A204.1 (cell line): ENCODE measurements at regions not wholly inside any gene's neighbourhood (a gene's known extent, or its start where the extent isn't known, plus 50 kb on each side); places are given as distances from the start of the nearest gene placed in this dataset.
"Not testable (repeated sequence)": the region's sequence is repeated elsewhere in the genome, so short reads cannot be mapped to it uniquely, and the experiment has no call there.

ENCODE experiments used
- FAIRE-seq: peaks from 2 replicates; lab custom pipeline; 2012; peaks lifted over from hg19 to GRCh38; lab: Jason Lieb, UNC

DNA sequence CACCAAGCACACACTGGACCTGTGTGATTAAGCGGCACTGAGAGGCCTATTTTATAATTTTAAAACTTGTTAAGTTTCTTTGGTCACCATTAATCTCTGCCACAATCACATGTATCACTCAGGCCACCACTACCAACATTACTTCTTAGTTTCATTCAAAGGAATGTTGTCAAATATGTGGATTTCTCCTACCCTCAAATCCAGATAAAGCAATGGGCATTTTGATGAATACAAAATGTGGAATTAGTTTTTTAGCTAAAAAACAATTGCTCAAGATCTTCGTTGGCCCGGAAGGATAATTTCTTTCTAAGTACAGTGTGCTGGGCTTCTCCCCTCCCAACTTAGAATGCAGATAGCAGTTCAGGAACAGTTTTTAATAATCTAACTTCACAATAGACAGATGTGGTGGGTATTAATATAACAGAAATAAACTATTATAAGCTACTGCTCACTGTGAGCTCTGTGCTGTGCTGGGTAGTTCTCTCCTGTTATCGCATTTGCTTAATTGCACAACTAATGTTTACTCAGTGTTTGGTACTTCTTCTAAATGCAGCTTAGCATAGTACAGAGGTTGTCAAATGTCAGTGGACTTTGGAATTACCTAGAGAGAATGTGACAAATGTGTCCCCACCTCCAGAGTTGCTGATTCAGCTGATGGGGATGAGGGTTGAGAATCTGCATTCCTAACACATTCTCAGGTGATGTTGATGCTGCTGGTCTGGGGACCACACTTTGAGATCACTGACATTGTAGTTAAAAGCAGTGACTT, 266.7 kb upstream of the AMIGO2 start:
- FAIRE-seq, result no peak

DNA sequence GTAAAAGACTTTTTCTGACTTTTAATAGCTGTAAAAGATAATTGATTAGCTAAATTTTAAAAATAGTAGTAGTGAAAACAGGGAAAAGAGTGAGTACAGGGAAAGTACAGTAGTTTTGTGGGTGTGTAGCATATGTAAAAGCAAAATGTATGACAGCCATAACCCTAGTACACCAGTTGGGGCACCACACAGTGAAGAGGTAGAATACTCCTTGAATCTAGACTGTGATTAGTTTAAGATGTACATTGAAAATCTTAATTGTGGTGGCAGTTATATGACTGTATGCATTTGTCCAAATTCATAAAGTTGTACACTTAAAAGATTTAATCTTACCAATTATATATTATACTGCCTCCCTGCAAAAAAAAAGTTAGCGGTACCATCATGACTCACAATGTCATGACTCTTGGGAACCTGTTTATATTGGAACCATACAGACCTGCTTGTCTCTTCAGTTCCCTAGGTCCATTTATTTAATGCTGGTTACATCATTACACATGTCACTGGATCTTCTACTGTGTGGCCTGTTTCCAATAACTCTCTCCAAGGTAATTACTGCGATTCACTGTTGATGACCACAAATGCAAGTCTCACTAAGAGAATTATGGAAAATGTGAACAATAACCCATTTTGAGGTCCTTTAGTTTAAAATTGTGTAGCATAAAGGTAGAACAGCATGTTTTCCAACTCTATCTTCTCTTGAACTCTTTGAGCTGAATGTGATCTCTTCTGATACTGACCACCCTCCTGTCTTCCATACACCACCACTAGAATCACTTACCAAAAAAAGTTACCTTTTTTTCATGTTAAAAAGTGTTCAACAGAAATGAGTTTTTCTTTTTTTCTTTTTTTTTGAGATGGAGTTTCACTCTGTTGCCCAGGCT, 264.2 kb upstream of the AMIGO2 start:
- no peak for FAIRE-seq

DNA sequence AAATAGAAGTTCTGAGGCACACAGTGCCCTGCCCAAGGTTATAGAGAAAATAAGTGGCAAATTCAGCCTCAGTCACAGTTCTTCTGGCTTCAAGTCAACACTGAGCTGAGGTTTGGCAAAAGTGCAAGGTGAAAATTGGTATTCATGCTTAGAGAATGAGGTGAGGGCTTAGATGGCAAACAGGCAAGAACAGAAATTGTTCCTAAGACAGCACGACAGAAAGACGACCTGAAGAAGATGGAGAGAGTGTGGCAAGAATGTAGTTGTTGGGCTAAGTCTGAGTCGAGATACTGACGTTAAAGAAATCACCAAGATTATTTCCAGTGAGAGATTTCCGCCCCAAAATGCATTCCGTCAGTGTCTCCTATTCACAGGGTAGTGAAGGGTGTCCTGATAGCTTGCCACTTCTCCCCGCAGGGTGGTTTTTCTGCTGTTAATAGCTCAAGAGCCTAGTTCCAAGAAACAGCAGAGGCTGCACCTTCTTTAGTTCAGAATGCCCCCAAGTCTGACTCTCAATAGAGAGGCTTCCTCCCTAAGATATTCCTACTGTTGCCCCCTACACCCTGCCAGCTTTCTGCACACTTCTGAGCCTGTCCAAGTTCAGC, 260.8 kb upstream of the AMIGO2 start:
- FAIRE-seq, result no peak

DNA sequence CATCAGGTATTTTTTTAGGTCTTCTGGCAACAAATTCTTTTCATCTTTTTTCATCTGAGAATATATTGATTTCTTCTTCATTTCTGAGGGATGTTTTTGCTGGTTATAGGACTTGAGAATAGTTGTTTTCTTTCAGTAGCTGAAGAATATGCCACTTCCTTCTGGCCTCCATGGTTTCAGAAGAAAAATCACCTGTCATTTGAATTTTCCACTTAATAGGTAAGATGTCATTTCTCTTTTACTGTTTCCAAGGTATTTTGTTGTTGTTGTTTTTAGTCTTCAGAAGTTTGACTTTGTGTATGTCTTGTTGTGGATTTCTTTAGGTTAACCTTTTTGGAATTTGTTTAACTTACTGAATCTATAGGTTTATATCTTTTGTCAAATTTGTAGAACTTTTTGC, 257.8 kb upstream of the AMIGO2 start:
- FAIRE-seq, result no peak

DNA sequence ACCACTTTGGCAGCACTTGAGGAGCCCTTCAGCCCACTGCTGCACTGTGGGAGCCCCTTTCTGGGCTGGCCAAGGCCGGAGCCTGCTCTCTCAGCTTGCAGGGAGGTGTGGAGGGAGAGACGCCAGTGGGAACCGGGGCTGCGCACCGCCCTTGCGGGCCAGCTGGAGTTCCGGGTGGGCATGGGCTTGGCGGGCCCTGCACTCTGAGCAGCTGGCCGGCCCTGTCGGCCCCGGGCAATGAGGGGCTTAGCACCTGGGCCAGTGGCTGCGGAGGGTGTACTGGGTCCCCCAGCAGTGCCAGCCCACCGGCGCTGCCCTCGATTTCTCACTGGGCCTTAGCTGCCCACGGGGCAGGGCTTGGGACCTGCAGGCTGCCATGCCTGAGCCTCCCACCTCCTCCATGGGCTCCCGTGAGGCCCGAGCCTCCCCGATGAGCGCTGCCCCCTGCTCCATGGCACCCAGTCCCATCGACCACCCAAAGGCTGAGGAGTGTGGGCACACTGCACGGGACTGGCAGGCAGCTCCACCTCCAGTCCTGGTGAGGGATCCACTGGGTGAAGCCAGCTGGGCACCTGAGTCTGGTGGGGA, 253.6 kb upstream of the AMIGO2 start:
- not testable (repeated sequence) for FAIRE-seq

DNA sequence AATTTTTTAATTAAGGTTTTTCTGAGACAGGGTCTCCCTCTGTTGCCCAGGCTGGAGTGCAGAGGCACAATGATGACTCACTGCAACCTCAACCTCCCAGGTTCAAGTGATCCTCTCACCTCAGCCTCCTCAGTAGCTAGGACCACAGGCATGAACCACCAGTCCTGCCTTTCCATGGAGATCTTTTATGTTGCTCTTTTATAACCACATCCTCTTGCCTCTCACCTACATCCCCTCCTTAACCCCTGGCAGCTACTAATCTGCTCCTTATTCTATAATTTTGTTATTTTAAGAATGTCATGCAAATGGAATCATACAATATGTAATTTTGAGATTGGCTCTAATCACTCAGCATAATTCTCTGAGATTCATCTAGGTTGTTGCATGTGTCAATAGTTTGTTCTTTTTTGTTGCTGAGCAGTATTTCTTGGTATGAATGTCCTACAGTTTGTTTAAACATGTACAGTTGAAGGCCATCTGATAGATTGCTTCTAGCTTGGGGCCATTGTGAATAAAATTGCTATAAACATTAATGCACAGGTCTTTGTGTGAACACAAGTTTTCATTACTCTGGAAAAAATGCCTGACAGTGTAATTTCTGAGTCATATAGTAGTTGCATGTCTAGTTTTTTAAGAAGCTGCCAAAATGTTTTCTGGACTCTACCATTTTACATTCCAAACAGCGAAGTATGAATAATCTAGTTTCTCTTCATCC, 249.2 kb upstream of the AMIGO2 start:
- no peak for FAIRE-seq

DNA sequence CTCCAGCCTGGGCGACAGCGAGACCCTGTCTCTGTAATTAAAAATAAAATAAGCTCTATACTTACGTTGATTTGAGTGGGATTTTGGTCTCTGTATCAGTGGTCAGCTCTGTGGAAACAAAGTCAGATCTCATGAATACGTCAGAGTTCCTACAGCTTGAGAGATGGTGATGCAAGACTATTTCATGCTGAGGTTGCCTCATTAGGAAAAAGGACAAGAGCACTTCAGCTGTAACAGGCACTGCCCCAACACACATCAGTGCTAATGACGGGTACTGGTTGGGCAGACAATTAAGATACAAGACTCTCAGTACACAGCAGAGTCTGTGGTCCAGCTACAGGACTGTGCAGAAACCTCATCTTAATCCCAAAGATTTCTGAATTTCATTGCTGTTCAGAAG, 246.4 kb upstream of the AMIGO2 start:
- FAIRE-seq, result no peak

DNA sequence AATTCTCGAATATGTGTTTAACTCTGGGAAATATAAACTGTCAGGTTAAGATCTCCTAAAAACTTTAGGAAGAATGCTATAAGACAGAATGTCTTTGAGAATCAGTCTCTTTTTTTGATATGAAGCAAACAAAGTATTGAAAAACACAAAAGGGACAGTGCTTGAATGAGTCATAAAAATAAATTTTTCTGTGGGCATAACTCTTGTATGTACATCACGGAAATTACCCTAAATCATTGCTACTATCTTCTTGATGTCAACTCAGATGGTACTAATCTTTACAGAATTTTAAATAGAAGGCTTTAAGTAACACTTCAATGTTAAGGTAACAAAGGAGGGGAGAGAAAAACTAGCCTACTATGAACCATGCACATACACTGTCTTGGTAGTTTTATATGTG, 244.0 kb upstream of the AMIGO2 start:
- FAIRE-seq, result no peak

DNA sequence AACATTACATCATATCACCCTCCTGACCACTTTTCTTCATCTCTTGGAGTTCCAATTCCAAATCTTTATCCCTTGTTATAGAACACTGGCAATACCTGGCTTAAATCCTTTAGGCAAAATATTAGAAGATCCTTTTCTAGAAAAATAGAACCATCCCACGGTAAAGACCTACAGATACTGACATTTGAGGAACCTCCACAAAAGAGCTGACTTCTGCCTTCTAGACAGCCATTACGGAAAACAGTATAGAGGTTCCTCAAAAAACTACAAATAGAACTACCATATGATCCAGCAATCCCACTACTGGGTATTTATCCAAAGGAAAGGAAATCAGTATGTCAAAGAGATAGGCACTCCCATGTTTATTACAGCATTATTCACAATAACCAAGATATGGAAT, 241.7 kb upstream of the AMIGO2 start:
- FAIRE-seq, result no peak

DNA sequence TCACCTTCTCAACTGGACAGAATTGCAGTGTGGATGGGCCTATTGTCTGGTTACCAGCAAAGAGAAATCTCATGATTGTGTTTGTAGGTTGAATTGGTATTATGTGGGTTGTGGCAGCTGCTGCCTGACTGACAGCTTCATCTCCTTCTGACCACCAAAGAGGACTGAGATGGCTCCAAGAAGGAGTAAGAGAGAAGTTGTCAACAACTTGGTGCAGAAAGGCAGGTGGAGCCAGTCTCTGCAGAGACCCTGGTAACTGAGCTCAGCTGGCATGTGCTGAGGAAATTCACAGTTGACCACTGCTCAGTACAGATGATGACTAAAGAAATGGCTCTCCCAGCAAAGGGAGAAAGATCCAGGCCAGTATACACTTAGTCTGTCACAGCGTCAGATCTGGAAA, 240.0 kb upstream of the AMIGO2 start:
- no peak for FAIRE-seq

DNA sequence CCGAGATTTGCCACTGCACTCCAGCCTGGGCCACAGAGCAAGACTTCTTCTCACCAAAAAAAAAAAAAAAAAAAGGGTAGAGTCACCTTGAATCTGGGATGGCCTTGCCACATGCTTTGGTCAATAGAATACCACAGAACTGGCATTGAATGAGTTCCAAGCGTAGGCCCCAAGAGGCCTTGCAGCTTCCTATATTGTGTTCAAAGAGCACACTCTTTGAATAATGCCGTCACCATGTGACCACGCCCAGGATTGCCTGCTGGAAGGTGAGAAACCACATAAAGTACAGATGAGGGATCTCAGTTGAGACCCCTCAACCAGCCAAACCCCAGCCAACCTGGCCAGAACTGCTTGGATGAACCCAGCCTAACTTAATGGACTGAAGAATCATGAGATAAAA, 239.2 kb upstream of the AMIGO2 start:
- no peak for FAIRE-seq

DNA sequence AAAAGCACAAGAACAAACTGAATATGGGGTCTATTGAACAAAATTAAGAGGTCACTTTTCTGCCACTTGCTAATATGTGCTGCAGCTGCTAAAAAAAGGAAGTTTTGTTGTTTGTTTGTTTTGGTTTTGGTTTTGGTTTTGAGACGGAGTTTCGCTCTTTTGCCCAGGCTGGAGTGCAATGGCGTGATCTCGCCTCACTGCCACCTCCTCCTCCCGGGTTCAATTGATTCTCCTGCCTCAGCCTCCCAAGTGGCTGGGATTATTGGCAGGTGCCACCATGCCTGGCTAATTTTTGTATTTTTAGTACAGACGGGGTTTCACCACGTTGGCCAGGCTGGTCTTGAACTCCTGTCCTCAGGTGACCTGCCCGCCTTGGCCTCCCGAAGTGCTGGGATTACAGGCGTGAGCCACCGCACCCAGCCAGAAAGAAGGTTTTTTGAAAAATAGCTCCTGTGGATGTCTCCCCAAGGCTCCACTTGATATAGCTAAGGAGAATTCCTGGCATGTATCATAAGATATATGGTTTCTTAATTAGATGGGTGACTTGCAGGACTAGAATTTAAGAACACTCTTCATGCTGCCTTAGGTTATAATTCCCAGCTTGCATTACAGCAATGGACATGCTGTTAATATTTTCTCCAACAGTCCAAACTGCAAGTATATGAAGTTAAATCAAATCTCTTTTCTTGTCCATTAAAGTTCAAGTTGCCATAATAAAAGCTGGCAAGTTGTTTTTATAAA, 237.6 kb upstream of the AMIGO2 start:
- no peak for FAIRE-seq

DNA sequence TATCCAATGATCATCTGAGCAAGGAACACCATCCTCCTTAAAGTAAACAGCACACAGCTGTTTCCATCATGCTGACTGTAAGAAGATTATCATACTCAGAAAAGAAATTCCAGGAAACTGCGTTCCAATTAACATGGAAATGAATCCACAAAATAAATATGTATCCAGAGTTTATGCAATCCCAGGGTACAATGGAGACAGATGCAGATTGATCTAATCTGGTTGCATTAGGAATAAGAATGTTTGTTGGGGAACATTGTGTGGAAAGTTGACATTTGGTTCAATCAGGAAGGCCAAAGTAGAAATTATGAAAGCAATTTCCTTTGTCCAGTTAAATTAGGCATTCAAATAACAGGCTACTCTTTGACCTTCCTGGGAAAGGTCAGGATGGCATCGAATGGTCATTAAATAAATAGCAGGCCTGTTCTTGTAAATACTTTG, 236.9 kb upstream of the AMIGO2 start:
- no peak for FAIRE-seq

DNA sequence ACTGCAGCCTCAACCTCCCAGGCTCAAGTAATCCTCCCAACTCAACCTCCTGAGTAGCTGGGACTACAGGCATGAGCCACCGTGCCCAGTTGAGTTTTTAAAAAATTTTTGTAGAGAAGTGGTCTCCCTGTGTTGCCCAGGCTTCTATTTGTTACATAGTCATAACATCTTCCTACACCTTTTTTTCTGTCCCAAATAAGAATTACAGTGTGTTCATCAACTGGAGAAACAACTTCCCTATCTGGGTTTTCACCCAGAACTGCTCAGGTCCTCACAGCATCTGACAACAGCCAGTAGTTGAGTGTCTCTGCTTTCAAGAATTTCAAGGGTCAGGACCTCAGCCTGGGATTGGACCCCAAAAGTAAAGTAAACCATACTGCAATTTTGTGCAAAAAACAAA, 235.2 kb upstream of the AMIGO2 start:
- FAIRE-seq, result no peak

DNA sequence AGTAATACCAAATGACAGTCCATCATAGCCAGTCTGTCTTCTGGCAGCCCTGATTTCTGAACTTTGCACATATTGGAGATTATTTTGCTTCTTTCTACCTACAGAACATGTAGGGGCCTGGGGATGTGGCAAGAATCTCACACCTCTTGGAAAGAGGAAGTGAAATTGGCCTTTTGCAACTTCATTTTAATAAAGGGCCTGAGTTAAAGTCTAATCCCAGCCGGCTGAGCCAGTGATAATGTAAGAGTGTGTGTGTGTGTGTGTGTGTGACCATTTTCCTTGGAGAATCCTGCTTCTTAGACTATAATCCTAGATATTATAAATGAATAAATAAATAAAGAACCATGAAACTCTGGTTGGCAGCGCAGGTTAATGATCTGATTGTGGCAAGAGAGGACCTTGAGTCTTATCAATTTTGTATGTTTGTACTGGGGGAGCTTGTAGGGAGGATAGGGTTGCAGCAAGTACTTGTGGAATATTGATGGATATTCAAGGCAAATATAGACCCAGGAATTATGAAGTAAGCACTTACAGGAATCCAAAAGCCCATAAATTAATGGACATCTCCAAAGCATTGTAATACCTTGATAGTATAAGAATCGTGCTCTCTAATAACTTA, 233.2 kb upstream of the AMIGO2 start:
- no peak for FAIRE-seq

DNA sequence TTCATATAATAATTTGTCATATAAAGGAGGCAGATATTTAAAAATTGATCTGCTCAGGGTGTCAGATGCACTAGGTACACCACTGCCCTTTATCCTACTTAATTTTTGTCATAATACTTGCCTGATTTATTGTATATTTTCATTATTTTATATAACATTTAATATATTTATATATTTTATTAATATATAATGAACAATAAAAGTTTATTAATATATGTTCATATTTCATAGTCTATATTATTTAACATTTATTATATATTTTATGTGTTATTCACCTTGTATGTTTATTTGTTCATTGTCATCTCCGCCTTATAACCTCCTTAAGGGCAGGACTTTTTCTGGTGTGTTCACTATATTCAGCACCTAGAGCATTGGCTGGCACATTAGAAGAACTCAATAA, 232.4 kb upstream of the AMIGO2 start:
- peak; percentile 68 for FAIRE-seq

DNA sequence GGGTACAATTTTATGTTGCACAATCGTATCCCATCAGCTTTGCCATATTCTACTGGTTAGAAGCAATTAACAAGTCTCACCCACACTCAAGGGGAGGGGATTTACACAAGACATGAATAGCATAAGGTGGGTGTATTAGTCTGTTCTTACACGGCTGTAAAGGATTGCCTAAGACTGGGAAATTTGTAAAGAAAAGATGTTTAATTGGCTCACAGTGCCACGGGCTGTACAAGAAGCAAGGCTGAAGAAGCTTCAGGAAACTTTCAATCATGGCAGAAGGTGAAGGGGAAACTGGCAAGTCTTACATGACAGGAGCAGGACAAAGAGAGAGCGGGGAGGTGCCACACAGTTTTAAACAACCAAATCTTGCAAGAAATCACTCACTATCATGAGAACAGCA, 231.8 kb upstream of the AMIGO2 start:
- no peak for FAIRE-seq

DNA sequence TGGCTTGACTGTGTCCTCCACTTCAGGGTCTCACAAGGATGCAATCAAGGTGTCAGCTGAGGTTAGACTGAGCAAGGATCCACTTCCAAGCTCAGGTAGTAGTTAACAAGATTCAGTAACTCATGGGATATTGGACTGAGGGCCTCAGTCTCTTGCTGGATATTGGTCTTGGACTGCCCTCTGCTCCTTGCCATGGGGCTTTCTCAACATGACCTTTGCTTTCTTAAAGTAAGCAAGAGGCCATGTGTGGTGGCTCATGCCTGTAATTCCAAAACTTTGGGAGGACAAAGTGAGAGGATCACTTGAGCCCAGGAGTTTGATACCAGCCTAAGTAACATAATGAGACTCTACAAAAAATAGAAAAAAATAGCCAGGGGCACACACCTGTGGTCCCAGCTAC, 231.3 kb upstream of the AMIGO2 start:
- FAIRE-seq, result no peak

DNA sequence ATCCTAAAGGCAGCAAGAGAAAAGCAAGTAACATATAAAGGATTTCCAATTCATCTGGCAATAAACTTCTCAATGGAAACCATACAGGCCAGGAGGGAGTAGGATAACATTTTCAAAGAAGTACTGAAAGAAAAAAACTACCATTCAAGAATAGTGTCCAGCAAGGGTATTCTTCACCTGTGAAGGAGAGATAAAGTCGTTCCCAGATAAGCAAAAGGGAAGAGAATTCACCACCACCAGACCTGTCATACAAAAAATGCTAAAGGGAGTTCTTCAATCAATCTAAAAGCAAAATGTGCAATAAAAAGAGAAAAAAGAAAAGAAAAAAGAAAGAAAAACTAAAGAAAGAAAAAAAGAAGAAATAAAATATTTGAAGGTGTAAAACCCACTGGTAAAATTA, 228.9 kb upstream of the AMIGO2 start:
- FAIRE-seq, result no peak

DNA sequence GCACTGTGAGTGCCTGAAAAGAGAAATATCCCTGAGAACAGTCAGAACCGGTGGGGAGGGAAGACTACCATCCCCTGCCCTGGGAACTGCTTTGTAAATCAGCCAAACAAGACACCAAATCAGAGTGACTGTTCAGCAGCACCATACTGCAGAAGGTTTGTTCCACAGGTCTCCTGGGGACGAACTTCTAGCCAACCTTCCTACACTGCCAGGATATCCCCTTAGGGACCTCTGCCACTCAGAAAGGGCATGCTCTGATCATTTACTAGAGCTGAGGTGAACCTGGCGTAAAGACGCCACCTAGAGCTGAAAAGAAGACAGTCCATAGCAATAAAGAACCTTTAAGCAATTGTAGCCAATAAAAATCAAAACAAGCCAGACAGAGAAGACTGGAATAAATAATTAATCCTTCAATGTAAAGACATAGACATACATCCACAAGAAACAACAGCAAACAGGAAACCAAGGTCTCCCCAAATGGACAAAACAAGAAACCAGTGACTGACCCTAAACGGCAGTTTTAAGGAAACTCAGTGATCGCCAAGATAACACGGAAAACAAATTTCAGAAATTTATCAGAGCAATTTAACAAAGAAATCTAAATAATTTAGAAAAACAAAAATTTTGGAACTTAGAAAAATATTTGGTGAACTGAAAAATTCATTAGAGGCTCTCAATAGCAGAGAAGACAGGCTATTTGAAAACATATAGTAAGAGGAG, 228.1 kb upstream of the AMIGO2 start:
- FAIRE-seq, result no peak
